Stimulated activated naive CD8-positive, alpha-beta T cell treated with anti-CD3 and anti-CD28 coated beads, Interleukin-15, amount 100 ng/mL, for 72 hours (primary cell): ENCODE measurements at regions not wholly inside any gene's neighbourhood (a gene's known extent, or its start where the extent isn't known, plus 50 kb on each side); places are given as distances from the start of the nearest gene placed in this dataset.
A peak's percentile ranks its signal among the peaks of the same experiment; 100 is the strongest.

Experiments used
- ATAC-seq: fragments of 150-1000 bp; cut with Tn5 transposase; 2 replicates; pipeline ENCODE4 v1.10.0; 2021; ENCODE audit warnings: mild to moderate bottlenecking, moderate library complexity
- DNase-seq, 2 donors: peaks; one replicate each; pipeline ENCODE4 v3.0.0; 2021 to 2022
- H3K27ac Mint-ChIP-seq, 2 donors: one replicate each; pipeline ENCODE4 v1.8.0; 2022; ENCODE audit warnings: mild to moderate bottlenecking in 2 of 2, mixed read lengths in 2 of 2, moderate library complexity in 2 of 2
- H3K27me3 Mint-ChIP-seq: one replicate; pipeline ENCODE4 v1.8.0; 2022; ENCODE audit warnings: mixed read lengths
- H3K4me1 Mint-ChIP-seq: one replicate; pipeline ENCODE4 v1.8.0; 2022; ENCODE audit warnings: mild to moderate bottlenecking, mixed read lengths
- H3K4me3 Mint-ChIP-seq, 2 donors: one replicate each; pipeline ENCODE4 v1.8.0; 2022; ENCODE audit warnings: mild to moderate bottlenecking in 2 of 2, mixed read lengths in 2 of 2, moderate library complexity in 1 of 2
- H3K9me3 Mint-ChIP-seq, 2 donors: one replicate each; pipeline ENCODE4 v1.8.0; 2022; ENCODE audit warnings: mixed read lengths in 2 of 2

GRCh38 chr20:21456207-21456606, 57.7 kb downstream of the NKX2-2 start:
- no peak for ATAC-seq

DNA sequence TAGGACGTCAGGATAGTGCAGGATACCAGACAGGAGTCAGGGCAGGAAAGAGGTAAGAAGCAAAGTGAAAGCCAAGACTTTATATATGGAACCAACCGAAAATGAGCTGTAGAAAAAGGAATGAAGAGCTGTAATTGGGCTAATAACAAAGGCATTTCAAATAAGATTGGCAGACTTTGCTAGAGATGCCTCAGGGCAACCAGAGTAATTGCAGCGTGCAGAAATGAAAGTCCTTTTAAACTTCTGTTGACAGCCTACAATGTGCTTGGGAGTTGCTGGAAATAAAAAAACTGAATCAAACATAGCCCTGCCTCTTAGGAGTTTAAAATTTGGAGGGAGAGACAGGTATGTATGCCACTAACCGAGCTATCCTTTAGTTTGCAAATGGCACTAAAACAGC, 56.4 kb upstream of the NKX2-4 start:
- Mint-ChIP-seq H3K4me1 (no peaks in the 10 kb centered on the region), H3K27me3 (peaks cover 37% of the 10 kb centered on the region), H3K9me3 (no peaks in the 10 kb centered on the region), H3K27ac (peak overlapping the region in 1 of 2 donors; percentile 20), H3K4me3 (no peak overlapping the region)
- DNase-seq (no peak), ATAC-seq (no peak)

More at GRCh38 chr20:21456207-21456606, 57.7 kb downstream of the NKX2-2 start:
- H3K4me1 Mint-ChIP-seq, result no peaks in the 10 kb centered on the region
- H3K4me3 Mint-ChIP-seq, result no peak overlapping the region
- H3K9me3 Mint-ChIP-seq, result no peaks in the 10 kb centered on the region
- no peak overlapping the region for H3K27ac Mint-ChIP-seq
- no peak for DNase-seq
- peaks cover 29% of the 10 kb centered on the region for H3K27me3 Mint-ChIP-seq

- Mint-ChIP-seq H3K4me1 (no peaks in the 10 kb centered on the region), H3K27ac (no peak overlapping the region), H3K9me3 (no peaks in the 10 kb centered on the region), H3K4me3 (no peak overlapping the region), H3K27me3 (peaks cover 25% of the 10 kb centered on the region)
- ATAC-seq, result no peak
- DNase-seq, result no peak
Observed at GRCh38 chr20:21450572-21450971, 53.2 kb upstream of the NKX2-4 start.
